ENCODE measurements at regions not wholly inside any gene's neighbourhood (a gene's known extent, or its start where the extent isn't known, plus 50 kb on each side); places are given as distances from the start of the nearest gene placed in this dataset.
"Not testable (repeated sequence)": the region's sequence is repeated elsewhere in the genome, so short reads cannot be mapped to it uniquely, and the experiment has no call there.

- ChIA-PET CTCF (no interaction called here), POLR2A (ENCODE audit: low non-redundant PET) (no interaction called here)
These were observed 178.4 kb upstream of the IRS4 start for GRCh38 chrX:108914791-108915190.

GRCh38 chrX:108903831-108904230 lies 167.5 kb upstream of the IRS4 start:
- CTCF ChIA-PET; H3K27ac ChIP-seq (ENCODE audit: low read depth, low read length, poor library complexity, severe bottlenecking); BruUV-seq (replicated peaks); POLR2A ChIA-PET (ENCODE audit: low non-redundant PET); H3K4me3 ChIP-seq (ENCODE audit: low read depth, low read length, poor library complexity, severe bottlenecking); H3K9me3 ChIP-seq (ENCODE audit: low read depth, low read length, poor library complexity, severe bottlenecking); H3K36me3 ChIP-seq (ENCODE audit: insufficient read depth, low read length, poor library complexity, severe bottlenecking); intact Hi-C loops (cut with micrococcal nuclease; ENCODE audit: unreplicated experiment); H3K4me1 ChIP-seq (ENCODE audit: insufficient read depth, low read length, poor library complexity, severe bottlenecking); DNase-seq (ENCODE audit: low spot score); H3K27me3 ChIP-seq (replicated peaks; ENCODE audit: insufficient read depth, low read depth, low read length, poor library complexity): not testable (repeated sequence)

More at GRCh38 chrX:108914791-108915190, 178.4 kb upstream of the IRS4 start:
- BruUV-seq (replicated peaks) = no TSS peak
- no peak for TF ChIP-seq CTCF (conservative IDR thresholded peaks at IDR 0.05; ENCODE audit: low read depth, low read length)
- no peak for TF ChIP-seq EZH2 (IDR thresholded peaks at IDR 0.05; ENCODE audit: borderline replicate concordance, low read depth, low read length, poor library complexity, severe bottlenecking)
- no peak for DNase-seq (ENCODE audit: low spot score)
- Histone ChIP-seq H3K27me3 (replicated peaks; ENCODE audit: insufficient read depth, low read depth, low read length, poor library complexity) (no peaks in the 10 kb centered on the region), H3K27ac (ENCODE audit: low read depth, low read length, poor library complexity, severe bottlenecking) (no peak overlapping the region), H3K36me3 (ENCODE audit: insufficient read depth, low read length, poor library complexity, severe bottlenecking) (no peaks in the 10 kb centered on the region), H3K9me3 (ENCODE audit: low read depth, low read length, poor library complexity, severe bottlenecking) (peaks cover 9% of the 10 kb centered on the region), H3K4me1 (ENCODE audit: insufficient read depth, low read length, poor library complexity, severe bottlenecking) (no peaks in the 10 kb centered on the region), H3K4me3 (ENCODE audit: low read depth, low read length, poor library complexity, severe bottlenecking) (no peak overlapping the region)
- intact Hi-C loops (cut with micrococcal nuclease; ENCODE audit: unreplicated experiment) = no loop called here

GRCh38 chrX:108900333-108900732 lies 164.0 kb upstream of the IRS4 start:
- H3K36me3 ChIP-seq (ENCODE audit: insufficient read depth, low read length, poor library complexity, severe bottlenecking) = no peaks in the 10 kb centered on the region
- POLR2A ChIA-PET (ENCODE audit: low non-redundant PET) = no interaction called here
- H3K9me3 ChIP-seq (ENCODE audit: low read depth, low read length, poor library complexity, severe bottlenecking) = no peaks in the 10 kb centered on the region
- no peak for TF ChIP-seq EZH2 (IDR thresholded peaks at IDR 0.05; ENCODE audit: borderline replicate concordance, low read depth, low read length, poor library complexity, severe bottlenecking)
- TF ChIP-seq CTCF (conservative IDR thresholded peaks at IDR 0.05; ENCODE audit: low read depth, low read length) = no peak
- no peak for DNase-seq (ENCODE audit: low spot score)
- intact Hi-C loops (cut with micrococcal nuclease; ENCODE audit: unreplicated experiment) = no loop called here
- no peaks in the 10 kb centered on the region for H3K27me3 ChIP-seq (replicated peaks; ENCODE audit: insufficient read depth, low read depth, low read length, poor library complexity)
- H3K4me1 ChIP-seq (ENCODE audit: insufficient read depth, low read length, poor library complexity, severe bottlenecking) = no peaks in the 10 kb centered on the region
- no peak overlapping the region for H3K27ac ChIP-seq (ENCODE audit: low read depth, low read length, poor library complexity, severe bottlenecking)
- CTCF ChIA-PET = no interaction called here
- no peak overlapping the region for H3K4me3 ChIP-seq (ENCODE audit: low read depth, low read length, poor library complexity, severe bottlenecking)
- no TSS peak for BruUV-seq (replicated peaks)

DNA sequence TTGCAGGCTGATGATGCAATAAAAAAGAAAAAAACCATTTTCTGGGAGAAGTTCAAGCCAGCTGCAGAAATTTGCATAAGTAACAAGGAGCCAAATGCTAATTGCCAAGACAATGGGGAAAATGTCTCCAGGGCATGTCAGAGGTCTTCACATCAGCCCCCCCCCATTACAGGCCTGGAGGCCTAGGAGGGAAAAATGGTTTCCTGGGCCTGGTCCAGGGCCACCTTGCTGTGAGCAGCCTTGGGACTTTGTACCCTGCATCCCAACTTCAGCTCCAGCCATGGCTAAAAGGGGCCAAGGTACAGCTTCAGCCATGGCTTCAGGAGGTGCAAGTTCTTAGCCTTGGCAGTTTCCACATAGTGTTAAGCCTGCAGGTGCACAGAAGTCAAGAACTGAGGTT lies 160.0 kb upstream of the IRS4 start:
- BruUV-seq (replicated peaks); intact Hi-C loops (cut with micrococcal nuclease; ENCODE audit: unreplicated experiment): not testable (repeated sequence)

More for the DNA sequence above, 160.0 kb upstream of the IRS4 start:
- H3K4me1 ChIP-seq (ENCODE audit: insufficient read depth, low read length, poor library complexity, severe bottlenecking); H3K36me3 ChIP-seq (ENCODE audit: insufficient read depth, low read length, poor library complexity, severe bottlenecking); CTCF ChIA-PET; POLR2A ChIA-PET (ENCODE audit: low non-redundant PET); H3K9me3 ChIP-seq (ENCODE audit: low read depth, low read length, poor library complexity, severe bottlenecking); H3K27ac ChIP-seq (ENCODE audit: low read depth, low read length, poor library complexity, severe bottlenecking); H3K27me3 ChIP-seq (replicated peaks; ENCODE audit: insufficient read depth, low read depth, low read length, poor library complexity); H3K4me3 ChIP-seq (ENCODE audit: low read depth, low read length, poor library complexity, severe bottlenecking); DNase-seq (ENCODE audit: low spot score): not testable (repeated sequence)
